ENCODE measurements at regions not wholly inside any gene's neighbourhood (a gene's known extent, or its start where the extent isn't known, plus 50 kb on each side); places are given as distances from the start of the nearest gene placed in this dataset.
A peak's percentile ranks its signal among the peaks of the same experiment; 100 is the strongest.

GRCh38 chr14:22699801-22700564 lies 55.8 kb upstream of the OR6J1 start:
- H3K4me3 Mint-ChIP-seq = no peak overlapping the region
- ATAC-seq = no peak
- peaks cover 57% of the 10 kb centered on the region for H3K27me3 Mint-ChIP-seq
- no peaks in the 10 kb centered on the region for H3K4me1 Mint-ChIP-seq
- H3K36me3 Mint-ChIP-seq = no peaks in the 10 kb centered on the region
- CTCF ChIA-PET = interaction anchor here (1.5 kb wide), 1 partner anchor 130 kb away, joined by 3 read pairs; no protein-coding TSS in a partner anchor
- no peak for DNase-seq
- H3K9me3 Mint-ChIP-seq (ENCODE audit: low read depth) = no peaks in the 10 kb centered on the region
- no peak overlapping the region for H3K27ac Mint-ChIP-seq

DNA sequence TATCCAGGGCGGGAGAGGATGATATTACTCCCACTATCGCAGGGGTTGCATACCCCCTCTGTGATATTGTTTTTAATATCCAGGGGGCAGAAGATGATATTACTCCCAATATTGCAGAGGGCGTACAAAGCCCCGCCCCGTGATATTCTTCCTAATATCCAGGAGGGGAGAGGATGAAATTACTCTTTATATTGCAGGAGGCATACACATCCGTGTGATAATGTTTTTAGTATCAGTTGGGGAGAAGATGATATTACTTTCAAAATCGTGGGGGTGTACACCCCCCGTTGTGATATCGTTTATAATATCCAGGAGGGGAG lies 52.9 kb upstream of the OXA1L start:
- no peaks in the 10 kb centered on the region for H3K36me3 Mint-ChIP-seq
- CTCF ChIA-PET = no interaction called here
- H3K4me3 Mint-ChIP-seq = peak overlapping the region; percentile 74

DNA sequence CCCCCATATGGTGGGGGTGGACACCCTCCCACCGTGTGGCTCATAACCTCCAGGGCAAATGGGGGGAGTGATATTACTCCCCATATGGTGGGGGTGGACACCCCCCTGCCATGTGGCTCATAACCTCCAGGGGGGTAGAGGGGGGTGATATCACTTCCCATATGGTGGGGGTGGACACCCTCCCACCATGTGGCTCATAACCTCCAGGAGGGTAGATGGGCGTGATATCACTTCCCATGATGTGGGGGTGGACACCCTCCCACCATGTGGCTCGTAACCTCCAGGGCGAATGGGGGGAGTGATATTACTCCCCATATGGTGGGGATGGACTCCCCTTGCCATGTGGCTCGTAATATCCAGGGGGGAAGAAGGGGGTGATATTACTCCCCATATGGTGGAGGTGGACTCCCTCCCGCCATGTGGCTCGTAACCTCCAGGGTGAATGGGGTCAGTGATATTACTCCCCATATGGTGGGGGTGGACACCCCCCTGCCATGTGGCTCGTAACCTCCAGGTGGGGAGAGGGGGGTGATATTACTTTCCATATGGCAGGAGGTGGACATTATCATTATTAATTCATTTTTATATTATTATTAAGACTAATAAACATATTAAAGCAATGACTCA lies 51.2 kb upstream of the OXA1L start:
- DNase-seq (no peak), ATAC-seq (no peak)
- CTCF ChIA-PET = no interaction called here
- H3K36me3 Mint-ChIP-seq = no peaks in the 10 kb centered on the region
- H3K9me3 Mint-ChIP-seq (ENCODE audit: low read depth) = no peaks in the 10 kb centered on the region
- no peak overlapping the region for H3K4me3 Mint-ChIP-seq
- H3K27me3 Mint-ChIP-seq = peaks cover 23% of the 10 kb centered on the region
- no peak overlapping the region for H3K27ac Mint-ChIP-seq
- peaks cover 16% of the 10 kb centered on the region for H3K4me1 Mint-ChIP-seq

More for the DNA sequence above, 52.9 kb upstream of the OXA1L start:
- peaks cover 16% of the 10 kb centered on the region for H3K4me1 Mint-ChIP-seq
- peaks cover 25% of the 10 kb centered on the region for H3K27me3 Mint-ChIP-seq
- DNase-seq = no peak
- H3K9me3 Mint-ChIP-seq (ENCODE audit: low read depth) = no peaks in the 10 kb centered on the region
- ATAC-seq = no peak
- peak overlapping the region; percentile 76 for H3K27ac Mint-ChIP-seq

DNA sequence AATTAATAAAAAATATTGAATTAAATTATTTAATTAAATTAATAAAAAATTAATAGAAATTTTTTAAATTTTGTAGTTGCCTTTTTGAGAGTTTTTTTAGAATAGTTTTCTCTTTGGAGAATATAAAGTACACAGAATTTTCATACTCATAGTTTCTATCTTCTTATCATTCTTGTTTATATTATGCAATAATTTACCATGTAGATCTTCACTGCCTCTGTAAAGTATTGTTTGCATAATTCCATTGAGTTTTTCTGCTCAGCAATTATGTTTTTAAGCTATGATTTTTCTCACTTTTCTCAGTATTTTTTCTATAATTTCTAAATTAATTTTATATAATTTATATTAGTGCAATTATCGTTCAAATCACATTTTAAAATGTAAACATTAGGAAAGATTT lies 50.6 kb upstream of the OXA1L start:
- Mint-ChIP-seq H3K27me3 (peaks cover 20% of the 10 kb centered on the region), H3K9me3 (ENCODE audit: low read depth) (no peaks in the 10 kb centered on the region), H3K4me1 (peaks cover 16% of the 10 kb centered on the region), H3K27ac (no peak overlapping the region), H3K4me3 (no peak overlapping the region), H3K36me3 (no peaks in the 10 kb centered on the region)
- ATAC-seq = no peak
- CTCF ChIA-PET = no interaction called here
- DNase-seq = no peak
